Ecto neural progenitor cell (in vitro differentiated cells): ENCODE measurements at regions not wholly inside any gene's neighbourhood (a gene's known extent, or its start where the extent isn't known, plus 50 kb on each side); places are given as distances from the start of the nearest gene placed in this dataset.
A peak's percentile ranks its signal among the peaks of the same experiment; 100 is the strongest.
"Not testable (repeated sequence)": the region's sequence is repeated elsewhere in the genome, so short reads cannot be mapped to it uniquely, and the experiment has no call there.

Experiments
- DNase-seq: peaks from one replicate; pipeline ENCODE4 v3.0.0-alpha.2; 2018; ENCODE audit warnings: low spot score

DNA sequence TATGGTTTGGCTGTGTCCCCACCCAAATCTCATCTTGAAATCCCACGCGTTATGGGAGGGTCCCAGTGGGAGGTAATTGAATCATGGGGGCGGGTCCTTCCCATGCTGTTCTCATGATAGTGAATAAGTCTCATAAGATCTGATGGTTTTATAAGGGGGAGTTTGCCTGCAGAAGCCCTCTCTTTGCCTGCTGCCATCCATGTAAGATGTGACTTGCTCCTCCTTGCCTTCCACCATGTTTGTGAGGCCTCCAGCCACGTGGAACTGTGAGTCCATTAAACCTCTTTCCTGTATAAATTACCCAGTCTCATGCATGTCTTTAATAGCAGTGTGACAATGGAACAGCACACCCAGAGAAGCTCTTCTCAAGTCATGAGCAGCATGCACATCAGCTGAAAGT lies 119.1 kb upstream of the CARD11 start:
- DNase-seq: not testable (repeated sequence)

DNA sequence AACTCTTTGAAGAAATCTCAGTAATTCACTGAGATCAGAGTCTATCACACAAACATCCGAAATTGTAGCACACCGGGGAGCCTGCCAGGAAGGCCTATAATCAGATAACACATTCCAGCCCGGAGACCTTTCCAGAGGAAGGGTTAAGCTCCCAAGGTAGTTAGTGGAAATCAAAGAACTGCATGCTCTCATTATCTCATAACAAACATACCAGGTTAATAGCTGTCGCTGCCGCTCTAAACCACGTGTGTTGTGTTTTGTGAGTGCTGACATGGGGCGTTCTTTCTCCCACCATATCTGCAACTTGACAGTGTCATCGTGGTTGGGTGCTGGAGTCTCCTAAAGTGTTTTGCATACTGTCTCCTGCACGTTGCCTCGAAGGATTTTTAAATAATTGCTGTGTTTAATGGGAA lies 120.7 kb upstream of the CARD11 start:
- DNase-seq: no peak

DNA sequence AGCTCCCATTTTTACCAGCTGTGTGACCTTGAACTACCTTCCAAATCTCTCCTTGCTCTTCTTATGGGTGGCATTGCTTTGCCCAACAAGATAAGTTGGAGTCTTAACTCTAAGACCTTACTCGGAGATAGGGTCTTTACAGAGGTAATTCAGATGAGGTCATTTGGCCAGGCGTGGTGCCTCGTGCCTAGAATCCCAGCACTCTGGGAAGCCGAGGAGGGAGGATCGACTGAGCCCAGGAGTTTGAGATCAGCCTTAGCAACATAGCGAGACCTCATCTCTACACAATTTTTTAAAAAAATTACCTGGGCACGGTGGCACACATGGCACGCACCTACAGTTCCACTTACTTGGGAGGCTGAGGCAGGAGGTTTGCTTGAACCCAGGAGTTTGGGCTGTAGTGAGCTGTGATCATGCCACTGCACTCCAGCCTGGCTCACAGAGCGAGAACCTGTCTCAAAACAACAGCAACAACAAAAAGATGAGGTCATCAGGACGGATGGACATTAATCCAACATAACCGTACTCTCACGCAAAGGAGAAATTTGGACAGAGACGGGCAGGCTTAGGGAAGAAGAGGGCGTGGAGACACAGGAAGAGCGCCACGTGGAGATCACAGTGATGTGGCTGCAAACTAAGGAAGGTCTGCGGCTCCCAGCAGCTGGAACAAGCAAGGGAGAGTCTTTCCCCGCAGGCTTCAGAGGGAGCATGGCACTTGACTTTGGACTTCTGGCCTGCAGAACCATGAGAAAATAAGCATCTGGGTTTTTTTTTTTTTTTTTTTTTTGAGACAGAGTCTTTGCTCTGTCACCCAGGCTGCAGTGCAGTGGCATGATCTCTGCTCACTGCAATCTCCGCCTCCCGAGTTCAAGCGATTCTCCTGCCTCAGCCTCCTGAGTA lies 122.3 kb upstream of the CARD11 start:
- no peak for DNase-seq

DNA sequence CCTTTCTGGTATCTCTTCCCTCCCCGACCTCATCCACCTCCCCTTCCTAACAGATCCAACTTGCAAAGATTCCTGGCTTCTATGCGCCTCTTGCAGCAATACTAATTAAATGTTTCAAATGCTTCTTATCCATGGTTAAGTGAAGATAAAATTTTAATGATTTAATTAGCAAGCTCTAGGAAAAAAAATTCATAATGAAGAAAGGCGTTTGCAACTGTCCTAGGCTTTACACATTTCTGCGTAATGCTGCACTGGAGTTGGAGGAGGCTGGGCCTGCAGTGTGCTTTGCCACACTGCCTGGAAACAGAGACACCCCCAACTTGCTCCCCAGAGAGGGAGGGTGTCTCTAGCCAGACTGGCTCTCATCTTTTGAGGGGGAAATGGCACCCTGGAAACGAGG lies 123.9 kb upstream of the CARD11 start:
- no peak for DNase-seq

DNA sequence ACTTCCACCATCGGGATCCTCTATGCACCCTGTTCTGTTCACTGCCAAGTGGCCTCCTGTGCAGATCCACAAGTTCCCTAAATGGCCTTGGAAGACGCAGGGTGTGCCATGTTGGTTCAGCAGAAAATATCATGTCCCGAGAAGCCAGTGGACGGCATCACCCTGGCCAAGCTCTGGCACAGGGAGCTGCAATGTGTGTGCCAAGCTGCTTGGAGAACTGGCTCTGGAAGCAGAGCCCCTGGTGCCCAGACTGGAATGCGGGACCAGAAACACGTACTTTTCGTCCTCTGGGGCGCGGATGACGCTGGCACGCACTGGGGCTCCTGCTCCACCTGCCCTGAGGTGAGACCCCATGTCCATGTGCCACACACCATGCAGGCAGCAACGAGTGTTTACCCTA lies 124.7 kb upstream of the CARD11 start:
- no peak for DNase-seq

DNA sequence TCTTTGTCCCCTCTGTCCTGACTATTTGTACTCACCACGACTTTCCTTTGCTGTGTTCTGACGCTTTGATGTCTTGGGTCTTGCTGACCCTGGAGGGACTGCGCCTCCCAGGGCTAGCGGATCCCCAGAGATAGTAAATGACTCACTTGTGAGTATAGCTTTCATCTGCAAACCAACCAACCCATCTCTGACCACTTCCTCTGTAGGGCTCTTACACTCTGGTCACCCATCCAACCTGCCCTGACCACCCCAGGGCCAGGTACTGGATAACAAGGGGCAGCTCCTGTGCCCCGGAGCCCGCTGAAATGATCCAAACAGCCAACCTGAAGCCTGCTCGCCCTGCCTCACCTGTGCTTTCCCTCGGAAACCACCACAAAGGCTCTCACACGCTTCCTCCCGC lies 125.2 kb upstream of the CARD11 start:
- DNase-seq: no peak

DNA sequence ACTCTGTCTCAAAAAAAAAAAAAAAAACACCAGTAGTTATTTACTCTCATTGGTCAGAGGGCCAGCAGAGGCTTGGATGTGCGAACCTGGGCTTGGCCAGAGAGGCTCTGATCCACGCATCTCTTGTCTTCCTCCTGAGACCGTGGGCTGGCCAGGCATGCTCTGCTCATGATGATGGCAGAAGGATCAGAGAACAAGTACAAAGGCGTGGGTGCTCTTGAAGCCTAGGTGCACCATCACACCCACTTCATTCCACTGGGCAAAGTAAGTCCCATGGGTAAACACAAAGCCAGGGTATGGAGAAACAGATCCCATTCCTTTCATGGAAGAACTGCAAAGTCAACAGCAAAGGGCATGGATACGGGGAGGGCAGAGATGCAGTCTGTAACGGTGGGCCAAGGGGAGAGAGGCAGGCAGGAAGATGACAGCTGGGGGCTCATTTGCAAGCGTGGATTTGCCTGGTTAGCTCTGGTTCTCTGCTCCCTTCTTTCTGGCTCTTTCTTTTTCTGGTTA lies 128.2 kb upstream of the SDK1 start:
- no peak for DNase-seq

DNA sequence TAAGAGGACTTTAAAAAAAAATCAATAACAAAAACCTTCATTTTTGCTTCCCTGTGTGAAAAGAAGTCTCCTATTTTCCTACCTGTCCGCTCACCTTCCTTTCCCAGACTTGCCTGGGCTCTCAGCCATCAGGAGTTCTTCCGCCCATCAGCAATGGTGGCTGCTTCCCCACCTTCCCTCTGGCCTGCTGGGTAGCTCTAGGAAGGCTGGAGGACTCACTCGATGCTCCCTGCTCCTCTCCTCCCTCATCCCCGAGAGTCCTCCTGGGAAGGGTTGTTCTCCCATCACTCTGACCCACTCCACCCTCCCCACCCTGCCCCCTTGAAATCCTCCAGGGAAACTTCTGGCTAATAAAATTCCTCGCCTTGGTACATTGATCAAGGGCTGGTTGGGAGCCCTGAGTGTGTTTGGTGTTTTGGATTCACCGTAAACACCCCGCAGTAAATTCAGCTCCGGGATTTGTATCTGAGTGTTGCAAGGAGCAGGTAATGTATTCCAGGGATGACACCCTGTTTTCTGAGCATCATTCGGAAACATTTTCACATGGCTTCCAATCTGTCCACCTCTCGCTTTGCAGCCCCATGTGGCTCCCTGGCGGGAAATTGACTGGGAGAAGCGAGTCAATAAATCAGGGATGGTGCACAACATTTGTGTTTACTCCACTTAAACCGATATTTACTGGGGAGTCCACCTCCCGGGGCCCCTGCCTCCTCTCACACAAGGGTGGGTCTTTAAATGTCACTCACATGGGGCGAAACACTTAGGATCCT lies 126.4 kb upstream of the SDK1 start:
- no peak for DNase-seq

DNA sequence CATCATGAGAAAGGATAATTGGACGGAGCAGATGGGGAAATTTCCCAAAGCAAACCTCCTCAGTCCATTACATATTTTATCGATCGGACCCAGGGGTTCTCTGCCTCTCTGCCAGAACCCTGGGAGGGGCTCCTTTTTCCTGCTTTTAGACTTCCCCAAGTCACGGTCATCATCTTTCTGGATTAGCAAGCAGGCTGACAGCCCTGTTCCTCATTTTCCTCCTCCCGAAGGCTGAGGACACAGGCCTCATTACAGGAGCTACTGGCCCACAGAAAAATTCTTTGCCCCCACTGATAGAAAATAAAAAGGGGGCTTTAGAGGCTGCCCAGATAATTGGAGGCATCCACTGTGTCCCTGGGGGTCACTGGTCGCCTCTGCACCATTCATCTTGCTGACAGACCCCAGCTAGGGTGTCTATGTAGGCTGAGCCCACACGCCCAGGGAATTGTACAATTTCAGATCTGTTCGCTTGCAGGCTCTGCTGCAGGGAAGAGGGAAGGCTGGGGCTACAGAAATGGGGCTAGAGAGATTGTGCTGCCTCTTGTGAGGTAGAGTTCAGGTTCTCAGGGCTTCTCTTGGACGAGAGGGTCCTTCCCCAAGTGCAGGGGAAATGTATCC lies 125.7 kb upstream of the SDK1 start:
- DNase-seq: no peak

DNA sequence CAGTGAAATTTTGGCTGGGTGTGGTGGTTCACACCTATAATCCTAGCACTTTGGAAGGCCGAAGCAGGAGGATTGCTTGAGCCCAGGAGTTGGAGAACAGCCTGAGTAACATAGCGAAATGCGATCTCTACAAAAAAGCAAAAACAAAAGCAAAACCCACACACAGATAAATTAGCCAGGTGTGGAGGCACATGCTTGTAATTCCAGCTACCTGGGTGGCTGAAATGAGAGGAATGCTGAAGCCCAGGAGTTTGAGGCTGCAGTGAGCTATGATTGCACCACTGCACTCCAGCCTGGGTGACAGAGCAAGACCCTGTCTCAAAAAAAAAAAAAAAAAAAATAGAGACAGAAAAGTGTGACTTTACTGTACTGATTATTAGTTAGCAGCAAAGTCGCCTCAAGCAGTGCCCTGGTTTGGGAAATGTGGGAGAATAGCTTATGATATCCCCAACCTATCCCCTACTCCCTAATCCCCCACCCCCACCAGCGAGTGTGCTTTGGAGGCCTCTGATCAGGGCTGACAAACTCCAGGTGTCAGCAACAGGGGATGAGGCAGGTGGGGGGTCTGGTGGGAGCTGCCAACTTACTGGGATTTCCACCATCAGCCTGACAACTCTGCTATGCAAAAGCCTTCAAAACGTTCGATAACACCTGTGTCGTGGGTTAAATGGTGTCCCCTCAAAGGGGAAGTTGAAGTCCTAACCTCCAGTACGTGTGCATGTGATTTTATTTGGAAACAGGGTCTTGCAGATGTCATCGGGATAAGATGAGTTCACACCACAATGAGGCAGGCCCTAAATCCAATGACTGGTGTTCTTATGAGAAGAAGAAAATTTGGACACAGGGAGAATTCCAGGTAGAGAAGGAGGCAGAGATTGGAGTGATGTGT lies 124.7 kb upstream of the SDK1 start:
- no peak for DNase-seq

DNA sequence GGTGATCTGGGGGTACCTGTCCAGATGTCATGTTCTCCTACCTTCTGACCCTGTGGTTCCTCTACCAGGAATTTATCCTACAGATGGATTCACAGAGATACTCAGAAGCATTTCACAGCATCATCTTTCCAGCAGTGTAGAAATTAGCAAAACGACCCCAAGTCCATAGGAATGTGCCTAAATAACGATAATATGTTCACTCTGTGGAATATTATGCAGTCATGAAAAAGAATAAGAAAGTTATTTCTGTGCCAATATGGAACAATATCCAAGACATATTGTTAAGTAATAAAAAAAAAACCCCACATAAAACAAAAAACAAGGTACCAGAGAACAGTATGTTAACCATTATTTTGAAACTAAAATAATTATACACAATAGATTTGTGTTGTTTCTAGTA lies 123.8 kb upstream of the SDK1 start:
- DNase-seq: no peak

DNA sequence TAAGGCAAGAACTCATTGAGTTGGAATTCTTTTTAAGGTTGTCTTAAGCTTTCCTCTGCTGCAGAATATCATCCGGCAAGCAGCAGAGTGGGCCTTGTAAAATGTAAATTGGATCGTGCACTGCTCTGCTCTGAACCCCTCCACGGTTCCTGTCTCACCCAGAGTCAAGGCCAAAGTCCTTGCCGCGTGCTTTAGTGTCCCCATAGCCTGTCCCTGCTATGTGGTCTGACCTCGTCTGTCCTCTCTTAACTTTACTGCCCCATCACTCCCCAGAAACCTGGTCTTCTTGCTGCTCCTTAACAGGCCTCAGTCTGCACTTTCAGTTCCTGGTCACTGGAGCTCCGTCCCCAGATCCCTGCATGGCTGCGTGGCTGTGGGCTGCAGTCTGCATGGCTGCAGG lies 121.6 kb upstream of the SDK1 start:
- no peak for DNase-seq

DNA sequence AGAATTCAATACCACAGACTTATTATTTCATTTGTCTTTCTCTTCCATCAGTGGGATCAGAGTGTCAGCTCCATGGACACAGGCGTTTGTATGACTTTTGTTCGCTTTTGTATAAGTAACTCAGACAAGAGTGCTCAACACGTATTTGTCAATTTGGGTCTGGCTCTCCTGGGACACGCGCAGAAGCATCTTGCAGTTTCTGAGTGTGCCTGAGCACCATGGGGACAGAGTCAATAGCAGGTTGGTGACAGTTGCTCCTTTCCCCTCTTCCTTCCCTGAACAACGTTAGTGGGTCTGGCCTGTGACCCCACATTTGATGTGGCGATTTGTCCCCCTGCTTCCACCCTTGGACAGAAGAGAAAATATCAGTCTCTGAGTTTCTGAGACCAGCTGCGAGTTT lies 120.4 kb upstream of the SDK1 start:
- DNase-seq: no peak

DNA sequence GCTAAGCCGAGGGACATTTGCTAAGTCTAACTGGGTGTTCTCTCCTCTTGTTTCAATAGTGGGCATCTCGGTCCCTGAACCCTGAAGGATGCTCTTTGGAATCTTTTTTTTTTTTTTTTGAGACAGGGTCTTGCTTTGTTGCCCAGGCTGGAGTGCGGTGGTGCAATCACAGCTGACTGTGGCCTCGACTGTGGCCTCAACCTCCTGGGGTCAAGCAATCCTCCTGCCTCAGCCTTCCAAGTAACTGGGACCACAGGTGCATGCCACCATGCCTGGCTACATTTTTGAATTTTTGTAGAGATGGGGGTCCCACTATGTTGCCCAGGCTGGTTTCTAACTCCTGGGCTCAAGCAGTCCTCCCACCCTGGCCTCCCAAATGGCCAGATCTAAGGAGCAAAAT lies 119.0 kb upstream of the SDK1 start:
- DNase-seq: not testable (repeated sequence)

DNA sequence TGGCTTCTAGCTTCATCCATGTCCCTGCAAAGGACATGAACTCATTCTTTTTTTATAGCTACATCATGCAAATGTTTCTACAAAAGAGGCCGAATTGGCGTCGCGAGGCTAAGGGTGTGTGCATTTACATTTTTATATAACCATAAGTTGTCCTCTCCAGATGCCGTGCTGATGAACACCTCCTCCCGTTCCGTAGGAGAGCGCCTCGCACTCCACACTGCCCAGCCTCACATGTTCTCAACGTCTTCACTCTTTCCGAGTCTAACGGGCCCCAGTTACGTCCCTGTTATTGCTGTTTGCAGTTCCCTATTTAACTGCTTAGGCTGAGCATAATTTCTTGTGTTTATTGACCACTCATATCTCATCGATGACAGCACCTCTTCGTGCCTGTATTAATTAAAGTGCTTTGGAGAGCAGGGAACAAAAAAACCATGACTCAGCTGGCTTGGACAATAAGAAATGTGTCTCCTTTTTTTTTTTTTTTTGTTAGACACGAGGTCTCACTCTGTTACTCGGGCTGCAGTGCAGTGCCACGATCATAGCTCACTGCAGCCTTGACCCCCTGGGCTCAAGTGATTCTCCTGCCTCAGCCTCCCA lies 113.5 kb upstream of the SDK1 start:
- DNase-seq: no peak

DNA sequence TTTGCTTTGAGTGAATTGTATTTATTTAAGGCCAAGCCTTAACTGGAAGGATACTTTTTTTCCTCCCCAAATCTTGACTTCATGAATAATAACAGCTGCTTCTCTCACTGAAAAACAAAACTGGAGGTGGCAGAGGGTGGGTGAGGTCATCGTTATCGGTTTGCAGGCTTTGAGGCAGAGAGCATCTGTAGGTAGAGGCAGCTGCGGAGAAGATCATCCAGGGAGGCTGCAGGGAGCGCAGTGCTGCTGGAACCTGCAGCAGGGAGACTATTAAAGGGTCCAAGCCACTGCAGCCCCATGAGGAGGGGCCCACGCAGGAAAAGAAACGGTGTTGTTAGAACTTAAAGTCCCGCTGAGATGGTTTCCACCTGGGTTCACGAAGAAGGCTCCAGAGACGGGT lies 112.1 kb upstream of the SDK1 start:
- DNase-seq: no peak

DNA sequence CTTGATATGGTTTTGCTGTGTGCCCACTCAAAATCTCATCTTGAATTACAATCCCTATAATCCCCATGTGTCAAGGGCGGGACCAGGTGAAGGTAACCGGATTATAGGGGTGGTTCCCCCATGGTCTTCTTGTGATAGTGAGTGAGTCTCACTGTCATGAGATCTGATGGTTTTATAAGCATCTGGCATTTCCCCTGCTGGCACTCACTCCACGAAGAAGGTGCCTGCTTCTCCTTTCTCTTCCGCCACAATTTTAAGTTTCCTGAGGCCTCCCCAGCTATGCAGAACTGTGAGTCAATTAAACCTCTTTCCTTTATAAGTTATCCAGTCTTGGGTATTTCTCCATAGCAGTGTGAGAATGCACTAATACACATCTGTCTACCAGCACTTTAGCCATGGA lies 109.5 kb upstream of the SDK1 start:
- no peak for DNase-seq

DNA sequence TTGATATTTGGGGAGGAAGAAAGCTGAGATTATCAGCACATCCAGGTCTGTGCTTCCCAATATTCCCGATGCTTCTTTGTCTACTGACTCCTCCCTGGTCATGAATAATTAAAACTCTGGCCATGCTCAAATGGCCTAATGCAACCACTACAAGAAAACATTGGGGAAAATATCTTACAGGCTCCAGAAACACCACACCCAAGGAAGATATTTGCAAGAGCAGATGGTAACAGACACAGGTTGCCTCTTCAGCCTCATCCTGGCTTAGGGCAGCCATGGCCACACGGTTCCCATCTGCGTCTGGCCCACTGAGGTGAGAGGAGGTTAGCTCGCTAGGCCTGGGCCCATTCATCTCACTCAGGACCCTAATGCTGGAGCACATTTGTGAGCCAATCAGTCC lies 108.4 kb upstream of the SDK1 start:
- no peak for DNase-seq

DNA sequence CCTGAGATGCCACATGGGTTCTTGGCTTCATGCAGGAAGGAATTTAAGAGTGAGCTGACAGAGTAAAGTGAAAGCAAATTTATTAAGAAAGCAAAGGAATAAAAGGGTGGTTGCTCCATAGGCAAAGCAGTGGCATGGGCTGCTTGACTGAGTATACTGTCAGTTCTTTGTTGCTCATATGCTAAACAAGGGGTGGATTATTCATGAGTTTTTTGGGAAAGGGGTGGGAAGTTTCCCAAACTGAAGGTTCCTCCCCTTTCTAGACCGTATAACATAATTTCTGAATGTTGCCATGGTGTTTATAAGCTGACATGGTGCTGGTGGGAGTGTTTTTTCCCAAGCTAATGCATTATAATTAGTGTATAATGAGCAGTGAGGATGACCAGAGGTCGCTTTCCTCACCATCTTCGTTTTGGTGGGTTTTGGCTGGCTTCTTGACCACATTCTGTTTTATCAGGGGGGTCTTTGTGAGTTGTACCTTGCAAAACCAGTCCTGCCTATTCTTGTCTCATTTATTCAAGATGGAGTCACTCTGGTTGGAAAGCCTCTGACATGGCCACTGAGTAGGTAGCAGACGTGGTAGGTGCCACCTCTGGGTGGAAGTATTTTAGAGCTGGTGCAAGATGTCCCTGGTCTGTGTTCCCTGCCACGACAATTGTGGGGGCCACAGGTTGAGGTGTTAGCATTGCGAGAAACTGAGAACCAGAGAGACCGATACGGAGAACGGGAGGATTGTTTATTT lies 107.5 kb upstream of the SDK1 start:
- no peak for DNase-seq

DNA sequence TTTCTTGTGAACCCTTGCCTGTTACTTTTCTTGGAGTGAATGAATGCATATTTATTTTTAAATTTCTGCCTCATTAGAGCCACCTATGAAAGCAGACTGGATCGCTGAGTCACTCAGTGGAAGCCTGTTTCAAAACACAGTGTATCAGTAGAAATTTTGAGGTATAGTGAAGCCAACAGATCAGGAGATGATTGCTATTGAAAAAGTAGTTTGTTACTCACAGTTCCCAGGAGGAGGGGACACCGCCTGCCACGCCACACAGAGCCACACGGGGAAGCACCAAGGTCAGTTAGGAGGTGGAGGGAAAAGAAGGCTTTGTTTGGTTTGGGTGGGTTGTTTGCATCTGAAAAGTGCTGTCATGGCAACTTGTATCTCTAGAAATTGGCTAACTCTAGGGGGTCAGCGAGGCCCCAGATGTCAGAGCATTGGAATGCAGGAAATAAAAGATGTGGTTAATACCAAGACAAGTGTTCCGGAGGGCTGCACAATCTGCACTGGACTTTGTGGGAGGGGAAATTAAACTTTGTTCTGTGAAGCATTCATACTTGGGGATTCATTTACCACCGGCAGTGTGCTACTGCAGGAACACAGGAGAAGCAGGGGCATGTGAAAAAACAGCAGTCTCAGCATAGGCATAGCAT lies 106.4 kb upstream of the SDK1 start:
- DNase-seq: peak; percentile 67
